ENCODE measurements at regions not wholly inside any gene's neighbourhood (a gene's known extent, or its start where the extent isn't known, plus 50 kb on each side); places are given as distances from the start of the nearest gene placed in this dataset.
"Not testable (repeated sequence)": the region's sequence is repeated elsewhere in the genome, so short reads cannot be mapped to it uniquely, and the experiment has no call there.

DNA sequence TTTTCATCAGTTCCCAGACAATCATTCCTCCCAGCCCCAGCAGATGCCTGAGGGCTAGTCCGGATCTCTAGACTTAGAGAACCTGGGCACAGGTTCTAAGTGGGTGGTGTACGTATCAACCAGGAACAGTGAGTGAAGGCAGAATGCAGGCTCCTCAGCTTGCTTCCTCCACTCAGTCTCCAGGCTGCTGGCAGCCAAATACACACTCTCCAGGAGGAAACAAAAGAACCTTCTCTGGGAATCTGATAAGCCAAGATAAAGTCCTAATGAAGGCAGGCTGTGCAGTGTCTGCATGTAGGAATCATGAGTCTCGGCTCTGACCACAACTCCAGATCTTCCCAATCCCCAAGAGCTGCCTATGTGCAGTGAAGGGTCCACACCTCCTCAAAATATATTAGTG is 245.7 kb downstream of the SP3 start:
- no peak for DNase-seq (ENCODE audit: low spot score)

DNA sequence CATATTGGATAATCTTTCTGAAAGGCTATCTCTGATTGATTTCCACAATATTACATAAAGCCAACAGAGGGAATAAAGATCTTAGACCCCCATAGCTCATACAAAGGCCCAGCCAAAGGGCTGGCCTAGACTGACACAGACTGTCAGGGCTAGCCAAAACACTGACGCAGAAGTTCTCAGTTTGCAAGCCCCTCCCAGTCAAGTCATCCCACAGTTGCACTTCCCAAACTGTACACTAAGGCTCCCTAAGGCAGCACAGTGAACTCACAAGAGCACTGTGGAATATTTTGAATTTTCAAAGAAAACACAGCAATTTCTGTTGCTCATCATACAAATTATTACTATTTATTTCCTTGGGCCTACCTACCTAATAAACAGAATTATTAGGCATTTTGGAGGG is 244.9 kb downstream of the SP3 start:
- DNase-seq (ENCODE audit: low spot score): peak; percentile 33

DNA sequence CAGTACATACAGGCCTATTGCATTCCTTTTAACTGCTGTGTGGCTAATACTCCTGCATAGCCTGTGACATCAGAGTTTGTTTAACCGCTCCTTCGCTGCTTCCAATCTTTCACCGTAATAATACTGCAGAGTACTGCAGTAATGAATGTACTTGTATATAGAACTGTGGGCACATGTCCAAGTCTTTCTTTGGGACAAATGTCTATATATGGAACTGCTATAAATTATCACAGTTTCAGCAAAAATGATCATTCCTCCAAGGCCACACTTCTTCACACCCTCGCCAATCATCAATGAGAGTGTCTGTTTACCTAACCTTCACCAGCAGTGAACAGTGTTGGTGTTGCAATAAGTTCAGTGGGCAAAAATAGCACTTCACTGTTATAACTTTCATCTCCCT is 230.4 kb downstream of the SP3 start:
- no peak for DNase-seq (ENCODE audit: low spot score)

- DNase-seq (ENCODE audit: low spot score): not testable (repeated sequence)
Measured at GRCh38 chr2:173737954-173738575, 227.1 kb downstream of the SP3 start.

DNA sequence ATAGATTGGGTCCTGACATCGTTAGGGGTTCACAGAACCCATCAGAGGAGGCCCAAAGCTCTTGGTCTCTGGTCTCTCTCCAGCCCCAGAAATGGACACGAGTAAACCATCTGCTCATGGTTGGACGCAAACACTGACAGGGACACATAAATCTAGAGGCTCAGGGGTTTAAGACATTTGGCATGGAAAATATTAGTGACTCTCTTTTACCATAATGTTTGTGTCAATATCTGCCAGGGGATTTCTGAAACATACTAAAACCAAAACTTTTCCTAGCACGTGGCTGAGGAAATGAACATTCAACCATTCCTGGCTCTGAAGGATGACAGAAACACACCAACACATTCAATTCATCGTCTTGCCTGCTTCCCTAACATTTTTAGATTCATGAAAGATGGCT is 226.2 kb downstream of the SP3 start:
- DNase-seq (ENCODE audit: low spot score): peak; percentile 42

DNA sequence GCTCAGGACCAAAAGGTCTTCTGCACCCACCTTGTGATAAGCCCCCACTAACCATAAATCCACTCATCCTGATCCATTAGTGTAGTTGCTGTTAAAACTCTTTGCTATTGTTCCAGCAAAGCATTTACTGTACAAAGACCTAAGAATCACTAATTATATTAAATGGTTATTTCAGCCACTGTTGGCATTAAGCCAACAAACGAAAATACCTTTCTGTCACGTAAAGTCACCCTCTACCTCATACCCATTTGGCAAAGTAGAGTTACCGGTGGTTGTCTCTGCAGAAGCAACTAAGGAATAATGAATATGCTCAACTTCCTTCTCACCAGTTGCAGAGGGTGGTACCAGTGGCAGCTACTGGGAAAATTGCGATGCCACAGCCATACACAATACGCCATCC is 224.5 kb downstream of the SP3 start:
- DNase-seq (ENCODE audit: low spot score): no peak

- no peak for DNase-seq (ENCODE audit: low spot score)
Measured at GRCh38 chr2:173741759-173742158, 223.4 kb downstream of the SP3 start.

DNA sequence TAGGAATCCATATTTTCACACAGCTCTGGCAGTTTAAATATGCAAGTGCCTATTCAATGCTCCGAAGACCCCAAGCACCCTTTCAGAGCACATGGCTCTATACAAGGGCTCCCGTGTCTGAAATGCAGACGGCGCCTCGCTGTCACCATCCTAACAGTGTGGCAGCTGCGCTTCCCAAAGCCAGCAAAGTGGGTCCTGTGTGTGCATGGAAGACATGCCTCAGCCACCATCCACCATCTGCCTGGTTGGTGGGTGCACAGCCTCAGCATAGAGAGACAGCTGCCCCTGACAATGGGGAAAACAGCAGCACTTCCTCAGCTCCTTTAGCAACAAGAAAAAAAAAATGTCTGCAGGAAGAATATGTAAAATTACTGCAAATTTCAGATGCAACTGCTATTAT is 218.1 kb downstream of the SP3 start:
- DNase-seq (ENCODE audit: low spot score): no peak

DNA sequence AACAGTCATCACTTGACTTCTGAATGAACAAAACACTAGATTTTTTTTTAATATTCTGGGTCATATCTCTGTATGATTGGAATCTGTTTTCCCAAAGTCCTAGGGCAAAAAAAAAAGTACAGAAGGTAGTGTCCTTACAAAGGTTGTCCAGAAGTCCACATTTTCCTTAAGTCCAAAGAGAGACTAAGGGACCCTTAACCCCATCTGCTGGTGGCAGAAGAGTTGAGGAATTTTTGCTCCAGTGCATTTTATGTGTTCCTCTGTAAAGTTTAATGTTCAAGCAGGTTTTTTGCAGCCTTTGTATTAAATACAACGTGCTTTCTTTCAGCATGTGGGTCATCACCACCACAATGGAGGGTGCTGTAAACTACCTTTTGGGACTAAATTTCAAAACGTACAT is 215.9 kb downstream of the SP3 start:
- peak; percentile 45 for DNase-seq (ENCODE audit: low spot score)

DNA sequence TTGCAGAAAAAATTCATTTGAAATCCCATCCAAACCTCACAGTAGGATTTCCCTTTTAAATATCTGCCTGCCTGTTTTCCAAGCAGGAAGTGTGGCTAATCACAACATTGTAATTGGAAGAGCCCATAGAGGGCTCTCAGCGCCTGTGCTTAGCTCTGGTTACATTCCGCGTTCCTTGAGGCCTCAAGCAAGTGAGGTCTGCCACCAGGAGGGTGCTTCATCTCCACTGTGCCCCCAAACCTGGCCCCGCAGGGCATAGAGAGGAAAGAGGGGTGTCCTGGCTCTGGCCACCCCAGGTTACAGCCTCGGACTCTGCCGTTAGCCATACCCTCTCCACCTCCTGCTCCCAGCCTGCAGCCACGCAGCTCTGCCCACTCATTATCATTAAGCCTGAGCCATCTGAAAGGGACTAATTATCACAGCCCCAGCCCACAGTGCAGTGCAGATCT is 214.8 kb downstream of the SP3 start:
- peak; percentile 58 for DNase-seq (ENCODE audit: low spot score)

GRCh38 chr2:173750831-173751230 is 214.3 kb downstream of the SP3 start:
- DNase-seq (ENCODE audit: low spot score): no peak

- no peak for DNase-seq (ENCODE audit: low spot score)
Measured at GRCh38 chr2:173751245-173751975, 213.8 kb downstream of the SP3 start.

GRCh38 chr2:173752152-173752551 is 213.0 kb downstream of the SP3 start:
- DNase-seq (ENCODE audit: low spot score): no peak

DNA sequence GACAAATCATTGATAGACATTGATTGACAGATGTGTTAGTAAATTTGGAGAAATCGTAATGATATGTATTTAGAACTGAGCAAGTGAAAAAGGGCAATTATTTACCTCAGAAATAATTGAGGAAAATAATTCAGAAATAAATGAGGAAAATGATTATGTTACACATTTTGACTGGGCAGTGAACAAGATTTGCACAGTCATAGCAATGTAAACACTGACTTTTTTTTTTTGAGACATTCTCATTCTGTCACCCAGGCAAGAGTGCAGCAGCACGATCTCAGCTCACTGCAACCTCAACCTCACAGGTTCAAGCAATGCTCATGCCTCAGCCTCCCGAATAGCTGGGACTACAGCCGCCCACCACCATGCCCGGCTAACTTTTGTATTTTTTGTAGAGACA is 211.7 kb downstream of the SP3 start:
- DNase-seq (ENCODE audit: low spot score): no peak

DNA sequence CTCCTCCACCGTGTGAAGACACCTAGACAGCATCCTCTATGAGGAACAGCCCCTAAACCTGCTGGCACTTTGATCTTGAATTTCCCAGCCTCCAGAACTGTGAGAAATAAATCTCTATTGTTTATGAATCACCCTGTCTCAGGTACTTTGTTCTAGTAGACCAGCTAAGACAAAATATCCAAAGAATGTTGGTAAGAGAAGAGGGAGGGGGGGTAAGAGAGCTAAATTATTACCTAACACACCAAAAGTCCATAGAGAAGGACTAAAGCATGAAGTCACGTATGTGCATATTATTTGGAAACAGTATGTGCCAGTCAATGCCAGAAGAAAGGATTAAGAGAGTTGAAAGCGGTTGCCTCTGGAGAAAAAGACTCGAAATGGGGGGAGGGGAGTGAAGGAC is 211.0 kb downstream of the SP3 start:
- no peak for DNase-seq (ENCODE audit: low spot score)

DNA sequence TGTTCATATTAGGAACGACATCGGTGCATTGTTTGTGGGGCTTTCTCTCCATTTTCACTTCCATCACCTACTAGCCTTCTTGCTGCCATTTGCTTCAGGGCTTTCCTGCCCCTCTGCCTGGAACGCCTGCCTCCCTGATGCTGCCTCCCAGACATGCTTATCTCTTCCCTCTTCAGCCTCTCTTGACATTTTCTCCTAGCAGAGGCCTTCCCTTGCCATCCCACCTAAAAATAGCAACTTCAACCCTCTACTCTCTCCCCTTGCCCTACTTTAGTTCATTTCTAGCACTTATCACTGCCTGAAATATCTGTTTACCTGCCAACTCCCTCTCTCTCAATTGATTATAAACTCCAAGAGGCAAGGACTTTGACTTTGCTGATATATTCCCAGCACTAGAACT is 210.3 kb downstream of the SP3 start:
- no peak for DNase-seq (ENCODE audit: low spot score)

- DNase-seq (ENCODE audit: low spot score): no peak
Measured at GRCh38 chr2:173755798-173756197, 209.4 kb downstream of the SP3 start.

DNA sequence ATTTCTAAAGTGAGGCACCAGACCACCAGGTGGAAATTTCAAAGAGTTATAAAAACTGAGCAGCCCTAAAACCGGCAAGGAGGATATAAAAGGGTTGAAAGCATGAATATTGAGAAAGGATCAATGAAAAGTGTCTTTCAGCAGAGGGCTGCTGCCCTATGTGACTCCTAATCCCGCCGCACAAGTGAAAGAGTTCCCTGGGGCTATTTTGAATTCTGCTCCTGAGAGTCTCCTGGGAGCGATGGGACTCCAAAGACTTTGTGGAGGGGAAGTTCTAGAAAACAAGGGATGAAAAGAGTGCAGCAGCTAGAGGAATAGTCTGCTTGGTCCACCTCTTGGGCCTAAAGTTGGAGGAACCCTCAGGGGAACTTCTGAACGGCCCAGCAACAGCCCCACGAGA is 205.2 kb downstream of the SP3 start:
- DNase-seq (ENCODE audit: low spot score): no peak

GRCh38 chr2:173760553-173760952 is 204.6 kb downstream of the SP3 start:
- DNase-seq (ENCODE audit: low spot score): peak; percentile 58

GRCh38 chr2:173761603-173762119 is 203.5 kb downstream of the SP3 start:
- no peak for DNase-seq (ENCODE audit: low spot score)

GRCh38 chr2:173762221-173762620 is 203.0 kb downstream of the SP3 start:
- no peak for DNase-seq (ENCODE audit: low spot score)

- DNase-seq (ENCODE audit: low spot score): no peak
Measured at GRCh38 chr2:173762864-173763263, 202.3 kb downstream of the SP3 start.

GRCh38 chr2:173763641-173764040 is 201.5 kb downstream of the SP3 start:
- no peak for DNase-seq (ENCODE audit: low spot score)

All from umbilical cord (tissue), 1 donor.